ENCODE measurements at regions not wholly inside any gene's neighbourhood (a gene's known extent, or its start where the extent isn't known, plus 50 kb on each side); places are given as distances from the start of the nearest gene placed in this dataset.

- DNase-seq (ENCODE audit: low read depth): no peak
- in situ Hi-C loops (cut with HindIII; ENCODE audit: low sequenced_read_pairs): no loop called here
- TF ChIP-seq, protein P1, sequence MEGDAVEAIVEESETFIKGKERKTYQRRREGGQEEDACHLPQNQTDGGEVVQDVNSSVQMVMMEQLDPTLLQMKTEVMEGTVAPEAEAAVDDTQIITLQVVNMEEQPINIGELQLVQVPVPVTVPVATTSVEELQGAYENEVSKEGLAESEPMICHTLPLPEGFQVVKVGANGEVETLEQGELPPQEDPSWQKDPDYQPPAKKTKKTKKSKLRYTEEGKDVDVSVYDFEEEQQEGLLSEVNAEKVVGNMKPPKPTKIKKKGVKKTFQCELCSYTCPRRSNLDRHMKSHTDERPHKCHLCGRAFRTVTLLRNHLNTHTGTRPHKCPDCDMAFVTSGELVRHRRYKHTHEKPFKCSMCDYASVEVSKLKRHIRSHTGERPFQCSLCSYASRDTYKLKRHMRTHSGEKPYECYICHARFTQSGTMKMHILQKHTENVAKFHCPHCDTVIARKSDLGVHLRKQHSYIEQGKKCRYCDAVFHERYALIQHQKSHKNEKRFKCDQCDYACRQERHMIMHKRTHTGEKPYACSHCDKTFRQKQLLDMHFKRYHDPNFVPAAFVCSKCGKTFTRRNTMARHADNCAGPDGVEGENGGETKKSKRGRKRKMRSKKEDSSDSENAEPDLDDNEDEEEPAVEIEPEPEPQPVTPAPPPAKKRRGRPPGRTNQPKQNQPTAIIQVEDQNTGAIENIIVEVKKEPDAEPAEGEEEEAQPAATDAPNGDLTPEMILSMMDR (IDR thresholded peaks at IDR 0.05; ENCODE audit: low read depth, low read length, missing control alignments): no peak
- no peak overlapping the region for H3K4me3 ChIP-seq (ENCODE audit: low read depth, low read length)
Observed at GRCh38 chr20:57824909-57825308, 115.1 kb upstream of the PMEPA1 start.

- TF ChIP-seq, protein P1 (IDR thresholded peaks at IDR 0.05; ENCODE audit: low read depth, low read length, missing control alignments): no peak
- in situ Hi-C loops (cut with HindIII; ENCODE audit: low sequenced_read_pairs): no loop called here
- H3K4me3 ChIP-seq (ENCODE audit: low read depth, low read length): no peak overlapping the region
- no peak for DNase-seq (ENCODE audit: low read depth)
Observed at GRCh38 chr20:57821935-57822334, 112.1 kb upstream of the PMEPA1 start.

DNA sequence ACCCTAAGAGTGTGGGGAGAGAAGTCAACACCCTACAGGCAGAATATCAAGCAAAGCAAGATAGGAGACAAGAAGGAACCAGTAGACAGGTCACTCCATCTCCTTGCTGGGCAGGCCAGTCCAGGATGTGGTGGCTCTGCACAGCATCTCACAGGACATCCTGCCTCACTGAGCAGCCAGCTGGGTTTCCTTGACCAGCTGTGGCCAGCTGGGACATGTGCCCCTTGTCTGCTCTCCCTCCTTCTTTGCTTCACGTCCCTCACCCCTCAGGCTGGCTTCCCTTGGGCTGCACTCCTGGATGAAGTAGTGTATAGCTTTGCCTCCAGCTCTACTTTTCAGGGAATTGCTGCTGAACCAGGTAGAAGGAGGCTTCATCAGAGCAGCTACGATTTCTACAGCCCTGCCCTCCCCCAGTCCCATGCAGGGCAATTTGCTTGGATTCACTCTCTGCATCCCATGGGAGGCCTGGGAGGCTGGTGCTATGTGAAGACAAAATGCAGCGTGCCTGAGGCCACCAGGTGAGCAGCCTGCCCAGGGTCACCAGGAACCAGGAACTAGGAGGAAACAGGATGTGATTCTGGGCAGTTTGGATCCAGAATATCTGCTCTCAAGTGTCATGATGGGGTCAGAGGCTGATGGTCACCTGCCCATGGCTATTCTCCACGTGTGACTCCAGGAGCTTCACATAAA is 110.0 kb upstream of the PMEPA1 start:
- no peak overlapping the region for H3K4me3 ChIP-seq (ENCODE audit: low read depth, low read length)
- in situ Hi-C loops (cut with HindIII; ENCODE audit: low sequenced_read_pairs): no loop called here
- TF ChIP-seq, protein P1 (IDR thresholded peaks at IDR 0.05; ENCODE audit: low read depth, low read length, missing control alignments): no peak
- DNase-seq (ENCODE audit: low read depth): no peak

DNA sequence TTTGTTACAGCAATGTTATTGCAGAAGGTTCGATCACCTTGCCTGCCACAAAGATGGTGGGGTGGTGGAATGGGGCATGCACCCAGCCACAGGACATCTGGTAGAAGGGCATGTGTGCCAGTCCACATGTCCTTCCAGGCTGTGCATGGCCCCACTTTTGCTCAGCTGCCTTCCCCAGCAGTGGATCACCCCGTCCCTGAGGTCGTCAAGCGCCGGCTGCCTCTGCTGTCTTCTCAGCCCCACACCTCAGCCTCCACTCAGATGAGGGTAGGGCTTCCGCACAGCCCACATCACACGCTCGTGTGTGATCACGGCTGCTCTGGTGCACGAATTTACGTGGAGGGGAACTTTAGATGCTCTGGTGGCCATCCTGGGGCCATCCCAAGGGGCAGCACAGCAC is 109.5 kb upstream of the PMEPA1 start:
- no peak overlapping the region for H3K4me3 ChIP-seq (ENCODE audit: low read depth, low read length)
- TF ChIP-seq, protein P1 (IDR thresholded peaks at IDR 0.05; ENCODE audit: low read depth, low read length, missing control alignments): no peak
- in situ Hi-C loops (cut with HindIII; ENCODE audit: low sequenced_read_pairs): no loop called here
- DNase-seq (ENCODE audit: low read depth): no peak

- H3K4me3 ChIP-seq (ENCODE audit: low read depth, low read length): no peak overlapping the region
- TF ChIP-seq, protein P1 (IDR thresholded peaks at IDR 0.05; ENCODE audit: low read depth, low read length, missing control alignments): no peak
- DNase-seq (ENCODE audit: low read depth): no peak
- in situ Hi-C loops (cut with HindIII; ENCODE audit: low sequenced_read_pairs): no loop called here
Observed at GRCh38 chr20:57818418-57819181, 108.8 kb upstream of the PMEPA1 start.

DNA sequence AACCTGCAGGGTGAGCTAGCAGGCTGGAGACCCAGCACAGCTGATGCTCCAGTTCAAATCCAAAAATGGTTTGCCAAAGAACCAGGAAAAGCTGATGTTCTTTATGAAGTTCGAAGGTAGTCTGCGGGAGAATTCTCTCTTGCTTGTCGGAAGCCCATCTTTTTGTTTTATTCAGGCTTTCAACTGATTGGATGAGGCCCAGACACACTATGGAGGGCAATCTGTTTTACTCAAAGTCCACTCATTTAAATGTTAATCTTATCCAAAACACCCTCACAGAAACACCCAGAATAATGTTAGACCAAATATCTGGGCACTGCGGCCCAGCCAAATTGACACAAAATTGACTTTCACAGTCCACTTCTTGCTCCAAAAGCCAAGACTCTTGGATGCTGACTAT is 105.6 kb upstream of the PMEPA1 start:
- H3K4me3 ChIP-seq (ENCODE audit: low read depth, low read length): no peak overlapping the region
- in situ Hi-C loops (cut with HindIII; ENCODE audit: low sequenced_read_pairs): no loop called here
- TF ChIP-seq, protein P1 (IDR thresholded peaks at IDR 0.05; ENCODE audit: low read depth, low read length, missing control alignments): no peak
- DNase-seq (ENCODE audit: low read depth): no peak

Data from astrocyte of the cerebellum (primary cell).